ENCODE measurements at regions not wholly inside any gene's neighbourhood (a gene's known extent, or its start where the extent isn't known, plus 50 kb on each side); places are given as distances from the start of the nearest gene placed in this dataset.

- no peak for TF ChIP-seq CTCF (IDR thresholded peaks at IDR 0.05; ENCODE audit: low read depth, low read length)
- TF ChIP-seq POLR2A (IDR thresholded peaks at IDR 0.05; ENCODE audit: extremely low read depth, insufficient read length), result no peak
- no peak for TF ChIP-seq MAX (IDR thresholded peaks at IDR 0.05; ENCODE audit: low read depth, low read length)
- TF ChIP-seq MYC (IDR thresholded peaks at IDR 0.05; ENCODE audit: low read depth, low read length), result no peak
Measured at GRCh38 chr5:84724181-84724580, 339.5 kb upstream of the EDIL3 start.
